ENCODE measurements at regions not wholly inside any gene's neighbourhood (a gene's known extent, or its start where the extent isn't known, plus 50 kb on each side); places are given as distances from the start of the nearest gene placed in this dataset.

- TF ChIP-seq, protein P1, sequence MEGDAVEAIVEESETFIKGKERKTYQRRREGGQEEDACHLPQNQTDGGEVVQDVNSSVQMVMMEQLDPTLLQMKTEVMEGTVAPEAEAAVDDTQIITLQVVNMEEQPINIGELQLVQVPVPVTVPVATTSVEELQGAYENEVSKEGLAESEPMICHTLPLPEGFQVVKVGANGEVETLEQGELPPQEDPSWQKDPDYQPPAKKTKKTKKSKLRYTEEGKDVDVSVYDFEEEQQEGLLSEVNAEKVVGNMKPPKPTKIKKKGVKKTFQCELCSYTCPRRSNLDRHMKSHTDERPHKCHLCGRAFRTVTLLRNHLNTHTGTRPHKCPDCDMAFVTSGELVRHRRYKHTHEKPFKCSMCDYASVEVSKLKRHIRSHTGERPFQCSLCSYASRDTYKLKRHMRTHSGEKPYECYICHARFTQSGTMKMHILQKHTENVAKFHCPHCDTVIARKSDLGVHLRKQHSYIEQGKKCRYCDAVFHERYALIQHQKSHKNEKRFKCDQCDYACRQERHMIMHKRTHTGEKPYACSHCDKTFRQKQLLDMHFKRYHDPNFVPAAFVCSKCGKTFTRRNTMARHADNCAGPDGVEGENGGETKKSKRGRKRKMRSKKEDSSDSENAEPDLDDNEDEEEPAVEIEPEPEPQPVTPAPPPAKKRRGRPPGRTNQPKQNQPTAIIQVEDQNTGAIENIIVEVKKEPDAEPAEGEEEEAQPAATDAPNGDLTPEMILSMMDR (IDR thresholded peaks at IDR 0.05), result no peak
- no peak for TF ChIP-seq POLR2A (IDR thresholded peaks at IDR 0.05)
These were observed 81.2 kb downstream of the FZD1 start for GRCh38 chr7:91345449-91345848.
